H9 (cell line): ENCODE measurements at regions not wholly inside any gene's neighbourhood (a gene's known extent, or its start where the extent isn't known, plus 50 kb on each side); places are given as distances from the start of the nearest gene placed in this dataset.

ENCODE experiments used
- DNase-seq: peaks from one replicate; pipeline ENCODE4 v3.0.0-alpha.2; 2017
- H2AFZ ChIP-seq: one replicate; pipeline ENCODE4 v1.6.1; 2013; ENCODE audit warnings: mild to moderate bottlenecking, low read length, control low read depth, moderate library complexity
- H2AK5ac ChIP-seq: 2 replicates; pipeline ENCODE4 v1.6.1; 2013; ENCODE audit warnings: low read length, control low read depth, mixed read lengths; ENCODE audit not compliant: insufficient read length
- H2BK120ac ChIP-seq: one replicate; pipeline ENCODE4 v1.6.1; 2013; ENCODE audit warnings: low read depth, mild to moderate bottlenecking, low read length, control low read depth, inconsistent platforms; ENCODE audit not compliant: poor library complexity, severe bottlenecking
- H2BK12ac ChIP-seq: 2 replicates; pipeline ENCODE4 v1.6.1; 2013; ENCODE audit warnings: low read length, control low read depth, mixed read lengths, low read depth; ENCODE audit not compliant: insufficient read length
- H2BK15ac ChIP-seq: 2 replicates; pipeline ENCODE4 v1.6.1; 2013; ENCODE audit warnings: low read depth, low read length, control low read depth
- H2BK20ac ChIP-seq: one replicate; pipeline ENCODE4 v1.6.1; 2013; ENCODE audit warnings: low read depth, mild to moderate bottlenecking, low read length, control low read depth, inconsistent platforms; ENCODE audit not compliant: poor library complexity, severe bottlenecking
- H2BK5ac ChIP-seq: 2 replicates; pipeline ENCODE4 v1.6.1; 2013; ENCODE audit warnings: low read length, control low read depth, mixed read lengths; ENCODE audit not compliant: insufficient read length
- H3K14ac ChIP-seq: 2 replicates; pipeline ENCODE4 v1.6.1; 2013; ENCODE audit warnings: low read length, control low read depth; ENCODE audit not compliant: insufficient read depth
- H3K18ac ChIP-seq: 2 replicates; pipeline ENCODE4 v1.6.1; 2013; ENCODE audit warnings: low read depth, mild to moderate bottlenecking, mixed read lengths, low read length, control low read depth; ENCODE audit not compliant: insufficient read length
- H3K23ac ChIP-seq: 2 replicates; pipeline ENCODE4 v1.6.1; 2013; ENCODE audit warnings: low read length, control low read depth, mixed read lengths, low read depth; ENCODE audit not compliant: insufficient read length
- H3K23me2 ChIP-seq: 2 replicates; pipeline ENCODE4 v1.6.1; 2013; ENCODE audit warnings: low read depth, mild to moderate bottlenecking, mixed read lengths, low read length, control low read depth; ENCODE audit not compliant: insufficient read length, poor library complexity, severe bottlenecking
- H3K27ac ChIP-seq: 2 replicates; pipeline ENCODE4 v1.5.1; 2013; ENCODE audit warnings: low read length, control low read depth, mixed read lengths, low read depth; ENCODE audit not compliant: insufficient read length
- H3K27me3 ChIP-seq: 2 replicates; pipeline ENCODE4 v1.6.1; 2013; ENCODE audit warnings: low read length, control low read depth, inconsistent platforms; ENCODE audit not compliant: insufficient read depth
- H3K4ac ChIP-seq: 2 replicates; pipeline ENCODE4 v1.6.1; 2013; ENCODE audit warnings: low read depth, mild to moderate bottlenecking, control low read depth, inconsistent platforms, low read length, moderate library complexity
- H3K4me1 ChIP-seq: 2 replicates; pipeline ENCODE4 v1.6.1; 2013; ENCODE audit warnings: low read length, control low read depth, inconsistent platforms; ENCODE audit not compliant: insufficient read depth
- H3K4me2 ChIP-seq: 2 replicates; pipeline ENCODE4 v1.6.1; 2013; ENCODE audit warnings: low read length, control low read depth, mixed read lengths; ENCODE audit not compliant: insufficient read length, insufficient read depth
- H3K56ac ChIP-seq: 2 replicates; pipeline ENCODE4 v1.6.1; 2013; ENCODE audit warnings: low read depth, mild to moderate bottlenecking, mixed read lengths, low read length, control low read depth; ENCODE audit not compliant: insufficient read length
- H3K79me1 ChIP-seq: 2 replicates; pipeline ENCODE4 v1.6.1; 2013; ENCODE audit warnings: low read depth, mild to moderate bottlenecking, moderate library complexity, low read length, control low read depth, inconsistent platforms; ENCODE audit not compliant: insufficient read depth, poor library complexity, severe bottlenecking
- H3K79me2 ChIP-seq: 2 replicates; pipeline ENCODE4 v1.6.1; 2013; ENCODE audit warnings: low read length, control low read depth, inconsistent platforms; ENCODE audit not compliant: insufficient read depth
- H3K9ac ChIP-seq: 2 replicates; pipeline ENCODE4 v1.6.1; 2013; ENCODE audit warnings: low read length, control low read depth, mixed read lengths; ENCODE audit not compliant: insufficient read length; ENCODE audit errors: extremely low read depth
- H3K9me3 ChIP-seq: one replicate; pipeline ENCODE4 v1.6.1; 2013; ENCODE audit warnings: low read depth, low read length, inconsistent platforms; ENCODE audit not compliant: control insufficient read depth
- H3T11ph ChIP-seq: one replicate; pipeline ENCODE4 v1.6.1; 2013; ENCODE audit warnings: mild to moderate bottlenecking, low read length, control low read depth, inconsistent platforms
- H4K20me1 ChIP-seq: one replicate; pipeline ENCODE4 v1.6.1; 2013; ENCODE audit not compliant: control insufficient read depth, insufficient read length, insufficient read depth
- H4K5ac ChIP-seq: 2 replicates; pipeline ENCODE4 v1.6.1; 2013; ENCODE audit warnings: low read depth, mild to moderate bottlenecking, mixed read lengths, low read length, control low read depth; ENCODE audit not compliant: insufficient read length
- H4K8ac ChIP-seq: replicated peaks from 2 replicates; pipeline ENCODE4 v1.6.1; 2013; ENCODE audit warnings: low read length, control low read depth, mixed read lengths, low read depth; ENCODE audit not compliant: insufficient read length
- H4K91ac ChIP-seq: 2 replicates; pipeline ENCODE4 v1.6.1; 2013; ENCODE audit warnings: low read depth, mild to moderate bottlenecking, moderate library complexity, mixed read lengths, low read length, control low read depth; ENCODE audit not compliant: insufficient read length
- H3K27ac Mint-ChIP-seq, 3 experiments: 2 replicates in 2 of 3; 3 replicates in 1 of 3; pipeline ENCODE4 v1.8.0; 2020 to 2021; ENCODE audit warnings: mixed read lengths in 3 of 3, mild to moderate bottlenecking in 1 of 3, moderate library complexity in 1 of 3
- H3K27me3 Mint-ChIP-seq: 2 replicates; pipeline ENCODE4 v1.8.0; 2021; ENCODE audit warnings: low read depth, mild to moderate bottlenecking, moderate library complexity, mixed read lengths
- H3K36me3 Mint-ChIP-seq, 3 experiments: 2 replicates in 2 of 3; 3 replicates in 1 of 3; pipeline ENCODE4 v1.8.0; 2020 to 2021; ENCODE audit warnings: low read depth in 3 of 3, mixed read lengths in 3 of 3; ENCODE audit not compliant: insufficient read depth in 1 of 3
- H3K4me1 Mint-ChIP-seq, 2 experiments: 2 replicates each; pipeline ENCODE4 v1.8.0; 2020; ENCODE audit warnings: mixed read lengths in 2 of 2
- H3K4me3 Mint-ChIP-seq, 2 experiments: 2 replicates in 1 of 2; 3 replicates in 1 of 2; pipeline ENCODE4 v1.8.0; 2020 to 2021; ENCODE audit warnings: mild to moderate bottlenecking in 2 of 2, mixed read lengths in 2 of 2, moderate library complexity in 1 of 2
- H3K9me3 Mint-ChIP-seq, 2 experiments: 2 replicates in 1 of 2; 3 replicates in 1 of 2; pipeline ENCODE4 v1.8.0; 2020; ENCODE audit warnings: mild to moderate bottlenecking in 2 of 2, mixed read lengths in 2 of 2, moderate library complexity in 1 of 2
- WGBS: extraction: QIAGEN DNeasy Blood & Tissue Kit; methylation state at CpG from one replicate; pipeline ENCODE4 v1.1.7; 2013; ENCODE audit warnings: missing lambda C conversion rate, low lambda C conversion rate, mixed read lengths; ENCODE audit not compliant: insufficient read length; ENCODE audit errors: extremely low coverage; 5-methylcytosine and 5-hydroxymethylcytosine counted together
- TF ChIP-seq, protein P1 (sequence below): fragments of 200-600 bp; sonication (generic); conservative IDR thresholded peaks from 3 replicates; pipeline ENCODE4 v1.8.0; 2021; ENCODE audit warnings: antibody characterized with exemption, mild to moderate bottlenecking

- H3K9ac ChIP-seq: no peak overlapping the region
- no peak overlapping the region for H3K4me3 Mint-ChIP-seq
- H2AK5ac ChIP-seq: no peak overlapping the region
- H3T11ph ChIP-seq: no peak overlapping the region
- peaks cover 4% of the 10 kb centered on the region for H3K27me3 Mint-ChIP-seq
- no CpG with 5 or more reads among the region's 3 CpGs for WGBS
- no peak overlapping the region for H3K14ac ChIP-seq
- peaks cover 93% of the 10 kb centered on the region for H3K9me3 ChIP-seq
- no peak overlapping the region for H2AFZ ChIP-seq
- no peak overlapping the region for H4K8ac ChIP-seq
- no peaks in the 10 kb centered on the region for H3K4me1 Mint-ChIP-seq
- H3K27ac ChIP-seq: no peak overlapping the region
- no peaks in the 10 kb centered on the region for H3K27me3 ChIP-seq
- no peaks in the 10 kb centered on the region for H3K79me2 ChIP-seq
- no peak overlapping the region for H2BK120ac ChIP-seq
- H3K56ac ChIP-seq: no peak overlapping the region
- H3K23ac ChIP-seq: no peak overlapping the region
- H3K4ac ChIP-seq: no peak overlapping the region
- no peak overlapping the region for H2BK20ac ChIP-seq
- H3K9me3 Mint-ChIP-seq: peaks cover 83 to 96% of the 10 kb centered on the region in 2 experiments
- no peak overlapping the region for H2BK12ac ChIP-seq
- H3K18ac ChIP-seq: no peak overlapping the region
- no peaks in the 10 kb centered on the region for H3K79me1 ChIP-seq
- no peaks in the 10 kb centered on the region for H3K23me2 ChIP-seq
- H3K4me1 ChIP-seq: no peaks in the 10 kb centered on the region
- no peak overlapping the region for H4K5ac ChIP-seq
- no peak overlapping the region for H2BK5ac ChIP-seq
- H3K4me2 ChIP-seq: no peak overlapping the region
- TF ChIP-seq, protein P1, sequence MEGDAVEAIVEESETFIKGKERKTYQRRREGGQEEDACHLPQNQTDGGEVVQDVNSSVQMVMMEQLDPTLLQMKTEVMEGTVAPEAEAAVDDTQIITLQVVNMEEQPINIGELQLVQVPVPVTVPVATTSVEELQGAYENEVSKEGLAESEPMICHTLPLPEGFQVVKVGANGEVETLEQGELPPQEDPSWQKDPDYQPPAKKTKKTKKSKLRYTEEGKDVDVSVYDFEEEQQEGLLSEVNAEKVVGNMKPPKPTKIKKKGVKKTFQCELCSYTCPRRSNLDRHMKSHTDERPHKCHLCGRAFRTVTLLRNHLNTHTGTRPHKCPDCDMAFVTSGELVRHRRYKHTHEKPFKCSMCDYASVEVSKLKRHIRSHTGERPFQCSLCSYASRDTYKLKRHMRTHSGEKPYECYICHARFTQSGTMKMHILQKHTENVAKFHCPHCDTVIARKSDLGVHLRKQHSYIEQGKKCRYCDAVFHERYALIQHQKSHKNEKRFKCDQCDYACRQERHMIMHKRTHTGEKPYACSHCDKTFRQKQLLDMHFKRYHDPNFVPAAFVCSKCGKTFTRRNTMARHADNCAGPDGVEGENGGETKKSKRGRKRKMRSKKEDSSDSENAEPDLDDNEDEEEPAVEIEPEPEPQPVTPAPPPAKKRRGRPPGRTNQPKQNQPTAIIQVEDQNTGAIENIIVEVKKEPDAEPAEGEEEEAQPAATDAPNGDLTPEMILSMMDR: no peak
- H3K27ac Mint-ChIP-seq: no peak overlapping the region
- no peak overlapping the region for H4K91ac ChIP-seq
- no peak for DNase-seq
- H3K36me3 Mint-ChIP-seq: peaks cover 3 to 38% (median 7%) of the 10 kb centered on the region in 3 experiments; a peak in 6 of 7 replicates
- H2BK15ac ChIP-seq: no peak overlapping the region
- H4K20me1 ChIP-seq: no peaks in the 10 kb centered on the region
Measured at GRCh38 chr22:47471406-47471805, 709.0 kb downstream of the TBC1D22A start.
